AG09309 (cell line): ENCODE measurements at regions not wholly inside any gene's neighbourhood (a gene's known extent, or its start where the extent isn't known, plus 50 kb on each side); places are given as distances from the start of the nearest gene placed in this dataset.
"Not testable (repeated sequence)": the region's sequence is repeated elsewhere in the genome, so short reads cannot be mapped to it uniquely, and the experiment has no call there.

Source experiments
- DNase-seq: peaks from one replicate; pipeline ENCODE4 v3.0.0-alpha.2; 2010; ENCODE audit warnings: low read depth
- H3K4me3 ChIP-seq: 2 replicates; pipeline ENCODE4 v1.5.1; 2011; ENCODE audit warnings: mild to moderate bottlenecking, low read depth, low read length, moderate library complexity; ENCODE audit not compliant: control insufficient read depth
- TF ChIP-seq, protein P1 (sequence below): IDR thresholded peaks from 2 replicates; pipeline ENCODE4 v1.5.1; 2011; ENCODE audit warnings: mild to moderate bottlenecking, low read depth, low read length, inconsistent platforms; ENCODE audit not compliant: insufficient read depth, control insufficient read depth; ENCODE audit errors: missing control alignments

DNA sequence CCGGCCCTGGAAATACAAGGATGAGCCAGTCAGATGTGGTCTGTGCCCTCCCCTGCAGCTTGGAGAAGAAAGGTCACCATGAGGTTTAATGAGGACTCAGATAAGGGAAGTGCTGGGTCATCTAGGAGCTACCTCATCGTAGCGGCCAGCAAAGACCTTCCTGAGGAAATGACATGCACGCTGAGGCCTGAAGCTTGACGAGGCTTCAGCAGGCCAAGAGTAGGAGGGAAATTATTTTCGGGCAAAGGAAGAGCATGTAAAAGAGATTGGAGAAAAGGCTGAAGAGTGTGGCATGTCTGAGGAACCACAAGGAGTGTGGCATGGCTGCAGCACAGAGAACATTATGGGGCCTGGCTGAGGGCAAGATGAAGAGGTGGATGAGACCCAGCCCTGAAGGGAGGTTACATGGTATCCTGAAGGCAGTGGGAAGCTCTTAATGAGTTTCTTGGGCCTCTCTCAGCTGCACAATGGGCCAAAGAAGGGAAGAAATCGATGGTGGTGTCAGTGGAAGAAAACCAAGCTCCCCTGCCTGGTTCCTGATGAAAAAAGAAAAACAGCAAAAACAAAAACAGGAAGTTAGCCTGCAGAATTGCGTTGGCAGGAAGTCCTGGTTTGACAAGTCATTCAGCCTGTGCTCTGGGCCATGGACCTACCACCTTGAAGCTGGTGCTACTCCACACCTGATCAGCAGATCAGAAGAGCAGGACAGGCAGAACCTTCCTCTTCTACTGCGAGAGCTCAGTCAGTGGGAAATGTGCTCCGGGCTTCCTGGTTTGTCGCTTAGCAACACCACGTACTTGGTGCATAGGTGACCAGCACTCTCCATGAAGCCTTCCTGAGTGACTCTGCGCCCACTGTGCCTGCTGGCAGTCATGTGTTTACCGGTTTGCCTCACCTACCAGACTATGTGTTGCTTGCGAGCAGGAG lies 134.5 kb upstream of the KLF3 start:
- DNase-seq, result no peak
- H3K4me3 ChIP-seq, result no peak overlapping the region
- TF ChIP-seq, protein P1, sequence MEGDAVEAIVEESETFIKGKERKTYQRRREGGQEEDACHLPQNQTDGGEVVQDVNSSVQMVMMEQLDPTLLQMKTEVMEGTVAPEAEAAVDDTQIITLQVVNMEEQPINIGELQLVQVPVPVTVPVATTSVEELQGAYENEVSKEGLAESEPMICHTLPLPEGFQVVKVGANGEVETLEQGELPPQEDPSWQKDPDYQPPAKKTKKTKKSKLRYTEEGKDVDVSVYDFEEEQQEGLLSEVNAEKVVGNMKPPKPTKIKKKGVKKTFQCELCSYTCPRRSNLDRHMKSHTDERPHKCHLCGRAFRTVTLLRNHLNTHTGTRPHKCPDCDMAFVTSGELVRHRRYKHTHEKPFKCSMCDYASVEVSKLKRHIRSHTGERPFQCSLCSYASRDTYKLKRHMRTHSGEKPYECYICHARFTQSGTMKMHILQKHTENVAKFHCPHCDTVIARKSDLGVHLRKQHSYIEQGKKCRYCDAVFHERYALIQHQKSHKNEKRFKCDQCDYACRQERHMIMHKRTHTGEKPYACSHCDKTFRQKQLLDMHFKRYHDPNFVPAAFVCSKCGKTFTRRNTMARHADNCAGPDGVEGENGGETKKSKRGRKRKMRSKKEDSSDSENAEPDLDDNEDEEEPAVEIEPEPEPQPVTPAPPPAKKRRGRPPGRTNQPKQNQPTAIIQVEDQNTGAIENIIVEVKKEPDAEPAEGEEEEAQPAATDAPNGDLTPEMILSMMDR, result no peak

DNA sequence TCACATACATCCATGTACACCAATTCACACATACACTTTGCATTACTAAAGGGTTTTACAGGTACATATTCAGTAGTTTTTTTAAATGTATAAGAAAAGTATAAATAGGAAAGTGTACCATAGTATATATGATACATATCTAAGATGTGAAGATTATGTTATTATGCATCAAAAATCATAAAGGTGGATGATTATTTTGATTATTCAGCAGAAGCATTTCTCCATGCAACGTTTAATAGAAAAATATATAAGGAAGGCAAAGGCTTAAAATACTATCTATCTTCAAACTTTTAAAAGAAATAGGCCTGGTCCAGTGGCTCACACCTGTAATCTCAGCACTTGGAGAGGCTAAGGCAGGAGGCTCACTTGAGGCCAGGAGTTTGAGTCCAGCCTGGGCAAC lies 133.5 kb upstream of the KLF3 start:
- no peak for DNase-seq
- TF ChIP-seq, protein P1, result no peak
- no peak overlapping the region for H3K4me3 ChIP-seq

DNA sequence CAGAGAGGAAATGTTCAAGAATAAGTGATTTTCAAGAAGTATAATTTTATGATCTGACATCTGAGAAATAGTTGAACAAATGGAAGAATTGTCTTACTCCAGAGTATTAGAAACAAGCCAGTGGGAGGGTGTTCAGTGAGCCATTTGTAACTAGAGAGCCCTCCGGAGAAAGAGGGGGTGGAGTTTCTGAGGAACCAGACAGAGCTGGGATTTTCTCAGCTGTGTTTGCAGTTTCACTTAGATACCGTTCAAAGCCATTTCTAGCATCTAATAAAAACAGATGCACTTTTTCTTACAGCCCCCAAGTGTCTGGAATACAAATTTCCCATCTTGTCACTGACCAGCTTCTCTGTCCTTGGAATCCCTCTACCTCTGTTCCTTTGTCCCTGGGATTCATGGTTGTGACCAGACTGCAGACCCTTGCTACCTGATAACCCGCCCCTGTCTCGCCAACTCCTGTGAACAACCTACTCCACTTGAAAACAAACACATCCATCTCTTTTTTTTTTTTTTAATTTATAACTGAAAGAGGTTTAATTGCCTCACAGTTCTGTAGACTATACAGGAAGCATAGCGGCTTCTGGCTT lies 132.8 kb upstream of the KLF3 start:
- DNase-seq, result no peak
- H3K4me3 ChIP-seq, result no peak overlapping the region
- TF ChIP-seq, protein P1, result no peak

DNA sequence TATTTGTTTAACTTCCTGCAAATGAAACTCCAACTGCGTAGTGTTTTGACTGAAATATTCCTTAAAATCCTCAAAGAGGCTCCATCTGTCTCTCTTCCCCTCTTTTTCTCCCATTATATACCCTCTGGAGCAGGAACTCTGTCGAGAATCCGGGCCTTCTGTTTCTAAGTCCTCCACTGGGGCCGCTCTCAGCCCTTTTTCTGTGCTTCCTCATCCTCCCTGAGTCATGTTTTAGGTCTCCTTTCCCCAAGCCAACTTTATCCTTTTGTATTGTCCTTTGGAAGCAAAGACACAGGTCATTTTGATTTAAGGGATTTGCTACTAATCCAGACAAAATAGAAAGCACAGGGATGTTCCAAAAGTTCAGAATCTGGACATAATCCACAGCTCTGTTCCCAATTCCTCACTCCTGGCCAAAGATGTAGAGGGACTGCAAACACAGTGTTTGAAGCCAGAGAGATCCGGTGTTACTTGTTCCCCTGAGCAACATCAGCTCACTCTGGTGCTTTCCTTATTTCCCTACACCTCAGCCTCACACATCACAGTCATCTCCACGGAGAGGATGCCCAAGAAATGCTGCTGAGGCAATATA lies 131.0 kb upstream of the KLF3 start:
- H3K4me3 ChIP-seq, result no peak overlapping the region
- DNase-seq, result no peak
- TF ChIP-seq, protein P1, result no peak

DNA sequence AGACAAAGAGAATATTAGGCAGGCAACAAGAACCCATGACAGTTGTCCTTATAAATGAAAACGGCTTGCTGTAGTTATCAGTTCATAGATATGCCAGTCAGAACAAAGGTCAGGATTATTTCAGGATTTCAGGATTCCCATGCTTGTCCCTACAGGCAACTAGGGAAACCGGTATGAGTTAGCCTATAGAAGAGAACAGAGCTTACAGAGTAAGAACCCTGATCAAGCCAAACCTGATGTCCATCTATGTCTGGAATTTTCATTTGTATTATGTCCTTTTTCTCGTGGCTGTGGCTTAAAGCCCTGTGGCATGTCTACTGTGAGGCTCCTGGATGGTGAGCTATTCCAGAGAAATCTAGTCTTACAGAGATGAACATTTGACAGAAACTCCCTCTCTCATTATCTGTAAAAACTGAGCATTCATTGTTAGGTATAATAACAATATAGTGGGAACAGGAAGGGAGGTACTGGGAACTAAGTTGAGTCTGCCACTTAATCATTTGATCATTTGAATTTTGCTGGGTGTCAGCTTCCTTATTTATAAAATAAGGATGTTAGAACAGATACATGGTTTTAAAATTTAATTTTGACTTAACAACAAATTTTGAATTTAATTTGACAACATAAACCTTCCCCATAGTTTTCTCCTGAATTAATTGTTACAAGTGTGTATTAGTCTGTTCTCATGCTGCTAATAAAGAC lies 129.5 kb upstream of the KLF3 start:
- TF ChIP-seq, protein P1, result no peak
- DNase-seq, result no peak
- H3K4me3 ChIP-seq, result no peak overlapping the region

DNA sequence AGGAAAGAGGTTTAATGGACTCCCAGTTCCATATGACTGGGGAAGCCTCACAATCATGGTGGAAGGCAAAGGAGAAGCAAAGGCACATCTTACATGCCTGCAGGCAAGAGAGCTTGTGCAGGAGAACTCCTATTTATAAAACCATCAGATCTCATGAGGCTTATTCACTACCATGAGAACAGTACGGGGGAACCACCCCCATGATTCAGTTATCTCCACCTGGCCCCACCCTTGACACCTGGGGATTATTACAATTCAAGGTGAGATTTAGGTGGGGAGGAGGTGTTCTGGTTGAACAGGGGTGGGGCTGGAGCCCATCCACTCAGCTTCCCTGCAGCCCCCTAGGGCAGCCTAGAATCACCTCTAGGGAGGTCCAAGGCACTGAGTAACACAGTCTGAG lies 128.9 kb upstream of the KLF3 start:
- not testable (repeated sequence) for H3K4me3 ChIP-seq, DNase-seq
